ENCODE measurements at regions not wholly inside any gene's neighbourhood (a gene's known extent, or its start where the extent isn't known, plus 50 kb on each side); places are given as distances from the start of the nearest gene placed in this dataset.

- TF ChIP-seq CTCF (conservative IDR thresholded peaks at IDR 0.05; ENCODE audit: low read depth, low read length) (no peak), MAZ (IDR thresholded peaks at IDR 0.05; ENCODE audit: borderline replicate concordance, low read depth, low read length) (no peak), POLR2A (IDR thresholded peaks at IDR 0.05; ENCODE audit: low read depth, low read length) (no peak), CEBPB (IDR thresholded peaks at IDR 0.05; ENCODE audit: low read depth, low read length) (no peak), RFX5 (IDR thresholded peaks at IDR 0.05; ENCODE audit: low read depth, low read length) (no peak), FOS (IDR thresholded peaks at IDR 0.05; ENCODE audit: low read depth, low read length) (no peak), USF2 (IDR thresholded peaks at IDR 0.05; ENCODE audit: low read depth, low read length) (no peak), RCOR1 (IDR thresholded peaks at IDR 0.05; ENCODE audit: insufficient replicate concordance, low read length) (no peak), RAD21 (IDR thresholded peaks at IDR 0.05; ENCODE audit: low read length) (no peak), BHLHE40 (IDR thresholded peaks at IDR 0.05; ENCODE audit: low read depth, low read length) (no peak), MAFK (IDR thresholded peaks at IDR 0.05; ENCODE audit: low read depth, low read length) (no peak)
These were observed 61.5 kb downstream of the CARTPT start for GRCh38 chr5:71780597-71780996.

Measured in IMR-90 (cell line).